IPS-15b (cell line): ENCODE measurements at regions not wholly inside any gene's neighbourhood (a gene's known extent, or its start where the extent isn't known, plus 50 kb on each side); places are given as distances from the start of the nearest gene placed in this dataset.

Experiments
- H3K27me3 ChIP-seq: one replicate; pipeline ENCODE4 v1.6.1; 2013; ENCODE audit warnings: low read length; ENCODE audit not compliant: control insufficient read depth, insufficient read depth
- H3K36me3 ChIP-seq: one replicate; pipeline ENCODE4 v1.6.1; 2013; ENCODE audit warnings: low read length; ENCODE audit not compliant: control insufficient read depth, insufficient read depth
- H3K4me1 ChIP-seq: one replicate; pipeline ENCODE4 v1.6.1; 2013; ENCODE audit warnings: mild to moderate bottlenecking, low read length; ENCODE audit not compliant: control insufficient read depth, insufficient read depth
- H3K4me3 ChIP-seq: one replicate; pipeline ENCODE4 v1.5.1; 2013; ENCODE audit warnings: low read depth, low read length
- H3K9ac ChIP-seq: one replicate; pipeline ENCODE4 v1.6.1; 2013; ENCODE audit warnings: low read depth, mild to moderate bottlenecking, low read length
- H3K9me3 ChIP-seq: one replicate; pipeline ENCODE4 v1.6.1; 2013; ENCODE audit warnings: mild to moderate bottlenecking, low read length; ENCODE audit not compliant: control insufficient read depth, insufficient read depth

GRCh38 chr5:4148009-4148408 lies 552.4 kb downstream of the IRX1 start:
- no peaks in the 10 kb centered on the region for H3K9me3 ChIP-seq
- H3K36me3 ChIP-seq: no peaks in the 10 kb centered on the region
- H3K27me3 ChIP-seq: no peaks in the 10 kb centered on the region

DNA sequence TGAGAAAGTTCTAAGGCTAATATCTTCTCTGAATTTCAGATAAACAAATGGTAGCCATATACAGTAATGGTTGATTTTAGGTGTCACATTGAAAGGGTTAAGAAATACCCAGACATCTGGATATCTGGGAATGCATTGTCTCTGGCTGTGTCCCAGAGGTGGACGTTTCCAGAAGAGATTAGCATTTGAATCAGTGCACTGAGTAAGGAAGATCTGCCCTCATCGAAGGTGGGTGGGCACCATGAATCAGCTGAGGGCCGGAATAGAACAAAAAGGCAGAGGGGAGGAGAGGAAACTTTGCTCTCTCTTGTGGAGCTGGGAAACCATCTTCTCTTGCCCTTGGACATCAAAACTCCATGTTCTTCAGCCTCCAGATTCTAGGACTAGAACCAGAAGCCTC lies 554.4 kb downstream of the IRX1 start:
- Histone ChIP-seq H3K36me3 (no peaks in the 10 kb centered on the region), H3K9ac (no peak overlapping the region), H3K4me1 (no peaks in the 10 kb centered on the region), H3K27me3 (no peaks in the 10 kb centered on the region), H3K4me3 (no peak overlapping the region), H3K9me3 (no peaks in the 10 kb centered on the region)

More at GRCh38 chr5:4148009-4148408, 552.4 kb downstream of the IRX1 start:
- Histone ChIP-seq H3K4me3 (no peak overlapping the region), H3K9ac (no peak overlapping the region), H3K4me1 (no peaks in the 10 kb centered on the region)

GRCh38 chr5:4156153-4156552 lies 560.5 kb downstream of the IRX1 start:
- H3K9ac ChIP-seq: no peak overlapping the region
- H3K36me3 ChIP-seq: no peaks in the 10 kb centered on the region
- H3K27me3 ChIP-seq: no peaks in the 10 kb centered on the region
- H3K9me3 ChIP-seq: no peaks in the 10 kb centered on the region
- no peak overlapping the region for H3K4me3 ChIP-seq
- no peaks in the 10 kb centered on the region for H3K4me1 ChIP-seq

DNA sequence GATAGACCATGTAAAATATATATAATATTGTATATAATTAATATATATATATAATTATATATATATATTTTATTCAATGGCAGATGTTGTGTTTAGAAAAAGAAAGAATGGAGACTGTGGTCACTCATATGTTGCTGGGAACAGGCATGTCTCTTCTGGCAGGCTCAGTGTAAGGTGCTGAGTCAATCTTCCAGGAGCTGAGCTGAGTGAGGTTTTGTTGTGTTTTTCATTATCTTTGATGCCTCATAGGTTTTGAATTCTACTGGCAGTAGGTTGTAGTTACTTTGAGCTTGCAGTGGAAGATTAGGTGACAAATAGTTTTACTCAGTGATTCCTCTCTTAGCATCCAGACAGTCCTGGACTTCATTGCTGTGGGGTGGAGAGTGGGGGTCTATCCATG lies 561.3 kb downstream of the IRX1 start:
- H3K9ac ChIP-seq: no peak overlapping the region
- no peaks in the 10 kb centered on the region for H3K27me3 ChIP-seq
- H3K36me3 ChIP-seq: no peaks in the 10 kb centered on the region
- no peak overlapping the region for H3K4me3 ChIP-seq
- H3K9me3 ChIP-seq: no peaks in the 10 kb centered on the region
- H3K4me1 ChIP-seq: no peaks in the 10 kb centered on the region

DNA sequence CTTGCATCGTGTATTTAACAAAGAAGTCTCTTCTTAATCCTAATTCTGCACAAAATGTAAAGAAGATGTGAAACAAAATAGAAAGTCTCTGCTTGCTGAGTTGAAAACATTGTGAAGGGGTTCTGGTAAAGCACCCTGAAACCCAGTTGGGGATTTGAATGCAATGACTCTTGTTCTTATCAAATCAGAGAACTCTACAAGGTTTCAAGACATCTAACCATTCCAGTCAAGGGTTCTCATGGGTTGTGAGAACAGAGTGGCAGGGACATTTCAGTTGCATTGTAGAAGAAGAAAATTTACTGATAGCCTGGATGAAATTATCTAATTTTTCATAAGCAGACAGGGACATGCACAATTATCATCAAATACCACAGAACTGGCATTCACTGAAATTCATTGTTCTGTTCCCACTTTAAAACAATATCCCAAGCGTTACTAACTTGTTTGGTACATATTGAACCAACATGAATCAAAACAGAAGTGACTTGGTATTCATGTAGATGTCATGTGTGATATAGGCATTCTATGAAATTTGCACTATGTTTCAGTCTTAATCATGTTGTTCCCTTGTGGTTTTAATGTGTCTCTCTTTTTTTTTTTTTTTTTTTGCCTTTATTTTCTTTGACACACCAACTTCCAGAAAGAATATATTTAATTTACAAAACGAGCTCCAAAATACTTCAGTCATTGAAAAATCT lies 563.3 kb downstream of the IRX1 start:
- H3K9ac ChIP-seq: no peak overlapping the region
- no peak overlapping the region for H3K4me3 ChIP-seq
- H3K9me3 ChIP-seq: no peaks in the 10 kb centered on the region
- H3K27me3 ChIP-seq: no peaks in the 10 kb centered on the region
- no peaks in the 10 kb centered on the region for H3K4me1 ChIP-seq
- no peaks in the 10 kb centered on the region for H3K36me3 ChIP-seq

DNA sequence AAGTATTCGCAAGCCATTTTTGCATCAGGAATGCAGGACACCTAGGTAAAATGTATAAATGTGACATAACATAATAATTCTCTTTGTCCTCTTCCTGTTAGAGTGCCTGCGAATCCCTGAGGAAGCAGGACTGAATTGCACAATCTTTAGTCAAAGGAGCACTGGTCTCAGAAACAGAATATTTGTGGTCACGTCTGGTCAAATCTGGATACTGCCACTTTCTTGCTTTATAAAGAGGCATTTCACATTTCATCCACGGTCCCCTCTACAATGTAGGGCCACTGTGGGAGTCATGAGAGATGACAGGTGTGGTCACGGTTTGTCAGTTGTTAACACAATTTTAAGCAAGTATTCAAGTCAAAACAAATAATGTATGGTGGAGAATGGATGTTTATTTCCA lies 564.0 kb downstream of the IRX1 start:
- Histone ChIP-seq H3K9me3 (no peaks in the 10 kb centered on the region), H3K36me3 (no peaks in the 10 kb centered on the region), H3K4me3 (no peak overlapping the region), H3K9ac (no peak overlapping the region), H3K27me3 (no peaks in the 10 kb centered on the region), H3K4me1 (no peaks in the 10 kb centered on the region)

- no peak overlapping the region for H3K4me3 ChIP-seq
- H3K4me1 ChIP-seq: no peaks in the 10 kb centered on the region
- no peaks in the 10 kb centered on the region for H3K36me3 ChIP-seq
- no peaks in the 10 kb centered on the region for H3K9me3 ChIP-seq
- H3K9ac ChIP-seq: no peak overlapping the region
- H3K27me3 ChIP-seq: no peaks in the 10 kb centered on the region
These were observed 568.5 kb downstream of the IRX1 start for GRCh38 chr5:4164167-4164566.

DNA sequence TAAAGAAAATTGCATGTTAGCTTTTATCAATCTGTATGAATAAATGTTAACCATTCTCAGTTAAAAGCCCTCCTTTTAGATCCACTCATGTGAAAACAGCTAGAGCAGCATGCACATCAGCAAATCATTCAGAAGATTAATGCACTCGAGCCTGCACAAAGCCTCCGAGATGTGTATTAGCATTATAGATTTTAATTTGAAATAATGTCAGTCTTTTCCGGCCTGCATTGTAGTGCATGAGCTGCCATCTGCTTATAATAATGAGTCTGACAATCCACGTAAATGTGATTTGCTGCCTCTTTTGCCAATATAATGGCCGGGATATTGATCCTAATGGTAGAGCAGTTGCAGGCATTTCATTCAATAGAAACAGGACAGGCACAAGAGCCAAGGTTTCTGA lies 585.1 kb downstream of the IRX1 start:
- Histone ChIP-seq H3K9me3 (peaks cover 4% of the 10 kb centered on the region), H3K27me3 (no peaks in the 10 kb centered on the region), H3K4me3 (no peak overlapping the region), H3K36me3 (no peaks in the 10 kb centered on the region), H3K4me1 (no peaks in the 10 kb centered on the region), H3K9ac (no peak overlapping the region)

GRCh38 chr5:4182144-4182543 lies 586.5 kb downstream of the IRX1 start:
- Histone ChIP-seq H3K9ac (no peak overlapping the region), H3K4me3 (no peak overlapping the region), H3K27me3 (no peaks in the 10 kb centered on the region), H3K36me3 (no peaks in the 10 kb centered on the region), H3K4me1 (no peaks in the 10 kb centered on the region), H3K9me3 (peaks cover 4% of the 10 kb centered on the region)

DNA sequence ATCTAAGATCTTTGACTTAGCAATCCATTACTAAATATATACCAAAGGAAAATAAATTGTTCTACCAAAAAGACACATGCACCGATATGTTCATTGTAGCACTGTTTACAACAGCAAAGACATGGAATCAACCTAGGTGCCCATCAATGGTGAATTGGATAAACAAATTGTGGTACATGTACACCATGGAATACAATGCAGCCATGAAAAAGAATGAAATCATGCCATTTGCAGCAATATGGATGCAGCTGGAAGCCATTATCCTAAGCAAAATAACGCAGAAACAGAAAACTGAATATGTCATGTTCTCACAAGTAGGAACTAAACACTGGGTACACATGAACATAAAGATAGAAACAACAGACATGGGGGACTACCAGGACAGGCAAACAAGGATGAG lies 589.5 kb downstream of the IRX1 start:
- Histone ChIP-seq H3K36me3 (peaks cover 3% of the 10 kb centered on the region), H3K9me3 (peaks cover 4% of the 10 kb centered on the region), H3K9ac (no peak overlapping the region), H3K27me3 (no peaks in the 10 kb centered on the region), H3K4me3 (no peak overlapping the region), H3K4me1 (no peaks in the 10 kb centered on the region)

DNA sequence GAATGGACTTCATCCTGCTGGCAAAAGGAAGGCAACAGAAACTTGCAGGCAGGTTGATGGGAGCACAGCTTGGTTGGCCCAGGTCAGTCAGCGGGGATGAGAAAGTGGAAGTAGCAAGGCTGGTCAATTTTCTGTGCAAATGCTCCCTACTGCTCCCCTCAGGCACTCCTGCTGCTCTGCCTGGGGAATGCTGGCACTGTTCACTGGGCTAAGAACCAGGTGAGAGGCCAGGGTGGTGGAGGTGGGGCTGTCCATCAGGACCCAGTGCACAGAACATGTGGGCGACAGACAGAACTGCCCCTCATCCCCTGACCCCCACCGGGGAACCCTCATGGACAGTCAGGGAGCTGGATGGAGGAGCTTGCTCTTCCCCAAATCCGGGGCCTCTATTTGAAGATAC lies 593.1 kb downstream of the IRX1 start:
- Histone ChIP-seq H3K4me1 (no peaks in the 10 kb centered on the region), H3K9ac (no peak overlapping the region), H3K4me3 (no peak overlapping the region), H3K9me3 (peaks cover 4% of the 10 kb centered on the region), H3K36me3 (peaks cover 3% of the 10 kb centered on the region), H3K27me3 (no peaks in the 10 kb centered on the region)

GRCh38 chr5:4189317-4189716 lies 593.7 kb downstream of the IRX1 start:
- Histone ChIP-seq H3K4me1 (no peaks in the 10 kb centered on the region), H3K27me3 (no peaks in the 10 kb centered on the region), H3K4me3 (no peak overlapping the region), H3K9ac (no peak overlapping the region), H3K36me3 (peaks cover 3% of the 10 kb centered on the region), H3K9me3 (peaks cover 4% of the 10 kb centered on the region)
